Transverse colon (tissue), 4 donors: ENCODE measurements at regions not wholly inside any gene's neighbourhood (a gene's known extent, or its start where the extent isn't known, plus 50 kb on each side); places are given as distances from the start of the nearest gene placed in this dataset.

Experiments used
- POLR2AphosphoS5 ChIP-seq, 3 donors: sonication (generic); formaldehyde crosslinking; IDR thresholded peaks; one replicate each; pipeline ENCODE4 v1.6.1; 2016; ENCODE audit warnings: antibody characterized with exemption in 3 of 3
- TF ChIP-seq, protein P1 (sequence below), 5 experiments: fragments of 200-600 bp in 3 of 5; fragments of 450-650 bp in 2 of 5; sonication (generic) in 3 of 5; IDR thresholded peaks; 1 replicate in 2 of 5; 2 replicates in 3 of 5; pipeline ENCODE4 v1.5.1; 2016 to 2017; ENCODE audit warnings: antibody characterized with exemption in 5 of 5, inconsistent platforms in 3 of 5, mild to moderate bottlenecking in 2 of 5, moderate library complexity in 1 of 5

DNA sequence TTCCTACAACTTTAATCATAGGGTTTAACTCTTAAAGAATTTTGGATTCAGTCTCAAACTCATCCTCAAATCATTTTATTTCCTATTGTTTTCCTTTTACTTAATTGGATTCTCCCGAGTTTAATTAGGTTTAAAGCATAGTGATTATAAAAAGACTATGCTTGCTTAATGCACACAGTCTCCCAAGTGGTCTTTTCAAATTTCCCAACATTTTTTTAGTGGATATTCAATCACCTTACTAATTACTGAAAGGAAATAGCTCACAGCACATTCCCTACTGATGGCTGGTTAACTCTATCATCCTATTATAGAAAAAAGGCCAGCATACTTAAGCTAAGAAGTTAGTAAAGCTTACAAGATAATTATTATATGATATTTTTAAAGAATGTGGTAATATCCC, 170.6 kb downstream of the PRDM9 start:
- TF ChIP-seq, protein P1, sequence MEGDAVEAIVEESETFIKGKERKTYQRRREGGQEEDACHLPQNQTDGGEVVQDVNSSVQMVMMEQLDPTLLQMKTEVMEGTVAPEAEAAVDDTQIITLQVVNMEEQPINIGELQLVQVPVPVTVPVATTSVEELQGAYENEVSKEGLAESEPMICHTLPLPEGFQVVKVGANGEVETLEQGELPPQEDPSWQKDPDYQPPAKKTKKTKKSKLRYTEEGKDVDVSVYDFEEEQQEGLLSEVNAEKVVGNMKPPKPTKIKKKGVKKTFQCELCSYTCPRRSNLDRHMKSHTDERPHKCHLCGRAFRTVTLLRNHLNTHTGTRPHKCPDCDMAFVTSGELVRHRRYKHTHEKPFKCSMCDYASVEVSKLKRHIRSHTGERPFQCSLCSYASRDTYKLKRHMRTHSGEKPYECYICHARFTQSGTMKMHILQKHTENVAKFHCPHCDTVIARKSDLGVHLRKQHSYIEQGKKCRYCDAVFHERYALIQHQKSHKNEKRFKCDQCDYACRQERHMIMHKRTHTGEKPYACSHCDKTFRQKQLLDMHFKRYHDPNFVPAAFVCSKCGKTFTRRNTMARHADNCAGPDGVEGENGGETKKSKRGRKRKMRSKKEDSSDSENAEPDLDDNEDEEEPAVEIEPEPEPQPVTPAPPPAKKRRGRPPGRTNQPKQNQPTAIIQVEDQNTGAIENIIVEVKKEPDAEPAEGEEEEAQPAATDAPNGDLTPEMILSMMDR (IDR thresholded peaks at IDR 0.05), result no peak
- no peak for TF ChIP-seq POLR2AphosphoS5 (IDR thresholded peaks at IDR 0.05)
